ENCODE measurements at regions not wholly inside any gene's neighbourhood (a gene's known extent, or its start where the extent isn't known, plus 50 kb on each side); places are given as distances from the start of the nearest gene placed in this dataset.

DNA sequence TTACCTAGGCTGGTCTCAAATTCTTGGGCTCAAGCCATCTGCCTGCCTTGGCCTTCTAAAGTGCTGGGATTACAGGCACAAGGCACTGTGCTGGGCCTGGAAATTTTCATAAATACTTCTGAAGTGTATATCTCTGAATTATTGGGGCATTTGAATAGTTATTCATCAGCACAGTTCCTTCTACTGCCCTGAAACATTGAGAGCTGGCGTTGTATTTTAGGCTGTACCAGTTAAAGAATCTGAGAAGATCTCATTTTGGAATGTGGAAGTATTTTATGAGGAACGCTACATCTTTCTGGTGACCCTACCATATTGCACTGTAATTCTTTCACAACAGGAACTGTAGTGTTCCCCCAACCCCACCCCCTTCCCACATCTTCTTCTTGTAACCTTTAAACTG lies 349.0 kb upstream of the RGS6 start:
- Mint-ChIP-seq H3K9me3 (no peaks in the 10 kb centered on the region), H3K4me1 (peaks cover 6 to 12% of the 10 kb centered on the region in 2 donors), H3K27ac (no peak overlapping the region), H3K4me3 (no peak overlapping the region), H3K36me3 (peaks cover 3 to 20% (median 14%) of the 10 kb centered on the region in 3 donors), H3K27me3 (ENCODE audit: low read depth in 3 of 3) (peaks cover 0 to 3% (median 0%) of the 10 kb centered on the region in 3 donors)
- no peak for DNase-seq

DNA sequence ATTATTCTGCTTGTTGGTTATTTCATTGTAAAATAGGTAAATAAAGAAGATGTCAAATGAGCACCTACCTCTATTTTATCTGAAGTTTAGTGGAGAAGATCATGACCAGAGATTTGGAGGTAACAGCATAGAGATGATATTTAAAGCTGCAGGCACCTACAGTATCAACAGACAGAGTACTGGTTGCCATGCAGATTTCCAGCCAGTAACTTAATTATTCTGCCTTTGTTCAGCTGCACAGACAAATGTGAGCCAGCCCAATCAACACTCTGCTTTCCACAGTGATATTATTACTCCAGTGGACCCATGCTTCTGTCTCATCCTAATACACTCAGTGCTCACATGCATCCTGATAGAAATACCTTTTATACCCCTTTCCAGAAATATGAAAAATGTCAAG lies 348.5 kb upstream of the RGS6 start:
- Mint-ChIP-seq H3K27me3 (ENCODE audit: low read depth in 3 of 3) (peaks cover 0 to 3% (median 0%) of the 10 kb centered on the region in 3 donors), H3K4me3 (no peak overlapping the region), H3K9me3 (no peaks in the 10 kb centered on the region), H3K4me1 (peaks cover 6 to 12% of the 10 kb centered on the region in 2 donors), H3K36me3 (peaks cover 3 to 20% (median 17%) of the 10 kb centered on the region in 3 donors), H3K27ac (no peak overlapping the region)
- DNase-seq = no peak

DNA sequence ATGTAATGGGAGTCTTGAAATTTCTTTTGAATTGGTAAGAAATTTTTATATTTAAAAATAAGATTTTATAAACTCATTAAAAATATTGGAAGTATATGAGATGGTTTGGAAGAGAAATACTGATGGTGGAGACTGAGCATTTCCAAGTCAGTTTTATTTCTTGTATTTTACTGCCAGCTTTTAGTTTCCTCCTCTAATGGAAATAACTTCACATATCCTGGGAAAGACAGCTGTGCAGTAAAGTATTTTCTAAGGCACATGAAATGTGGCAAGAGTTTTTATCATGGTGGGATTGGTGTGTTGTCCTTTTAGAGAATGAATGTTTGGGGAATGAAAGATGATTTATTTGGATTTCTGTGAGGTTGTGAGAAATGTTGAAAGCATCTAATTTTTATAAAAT lies 346.9 kb upstream of the RGS6 start:
- H3K9me3 Mint-ChIP-seq = no peaks in the 10 kb centered on the region
- no peak for DNase-seq
- H3K4me1 Mint-ChIP-seq = peaks cover 6 to 12% of the 10 kb centered on the region in 2 donors
- H3K27me3 Mint-ChIP-seq (ENCODE audit: low read depth in 3 of 3) = peaks cover 0 to 3% (median 0%) of the 10 kb centered on the region in 3 donors
- no peak overlapping the region for H3K27ac Mint-ChIP-seq
- H3K36me3 Mint-ChIP-seq = peaks cover 3 to 20% (median 17%) of the 10 kb centered on the region in 3 donors
- no peak overlapping the region for H3K4me3 Mint-ChIP-seq

DNA sequence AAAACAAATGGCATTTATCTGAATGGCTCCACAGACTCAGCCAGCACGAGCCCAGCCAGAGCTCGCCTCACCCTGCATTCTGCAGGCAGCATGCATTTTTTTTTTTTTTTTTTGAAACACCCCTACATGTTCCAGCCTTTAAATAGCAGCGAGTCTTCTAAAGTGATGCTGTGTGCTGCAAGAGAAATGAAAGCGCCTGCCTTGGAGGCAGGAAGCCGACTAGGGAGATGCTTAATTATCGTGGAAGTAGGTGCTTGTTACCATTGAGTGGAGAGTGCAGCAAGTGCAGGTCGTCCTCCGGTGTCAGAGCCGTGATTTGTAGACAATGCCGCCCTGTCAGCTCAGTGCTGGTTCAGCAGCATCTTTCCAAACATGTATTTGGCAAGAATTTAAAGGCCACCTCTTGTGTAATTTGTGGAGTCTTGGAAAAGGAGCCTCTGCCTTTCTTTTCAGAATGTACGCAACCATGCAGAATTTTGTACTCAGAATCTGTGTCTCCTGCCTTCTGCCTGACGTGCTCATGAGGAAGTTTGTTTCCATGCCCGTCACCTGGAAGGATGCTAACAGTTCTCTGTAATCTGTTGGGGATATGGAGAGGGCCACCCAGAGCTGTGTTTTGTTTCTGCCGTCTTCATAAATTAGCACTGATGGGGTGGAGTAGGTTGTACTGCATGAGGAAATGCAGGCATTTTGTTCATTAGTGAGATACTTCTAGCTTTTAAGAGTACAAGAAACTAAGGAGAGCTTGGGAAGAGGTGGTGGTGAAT lies 345.9 kb upstream of the RGS6 start:
- Mint-ChIP-seq H3K4me1 (peaks cover 6 to 12% of the 10 kb centered on the region in 2 donors), H3K27me3 (ENCODE audit: low read depth in 3 of 3) (peaks cover 0 to 5% (median 0%) of the 10 kb centered on the region in 3 donors), H3K4me3 (no peak overlapping the region), H3K27ac (no peak overlapping the region), H3K9me3 (no peaks in the 10 kb centered on the region), H3K36me3 (peaks cover 3 to 20% (median 17%) of the 10 kb centered on the region in 3 donors)
- no peak for DNase-seq

DNA sequence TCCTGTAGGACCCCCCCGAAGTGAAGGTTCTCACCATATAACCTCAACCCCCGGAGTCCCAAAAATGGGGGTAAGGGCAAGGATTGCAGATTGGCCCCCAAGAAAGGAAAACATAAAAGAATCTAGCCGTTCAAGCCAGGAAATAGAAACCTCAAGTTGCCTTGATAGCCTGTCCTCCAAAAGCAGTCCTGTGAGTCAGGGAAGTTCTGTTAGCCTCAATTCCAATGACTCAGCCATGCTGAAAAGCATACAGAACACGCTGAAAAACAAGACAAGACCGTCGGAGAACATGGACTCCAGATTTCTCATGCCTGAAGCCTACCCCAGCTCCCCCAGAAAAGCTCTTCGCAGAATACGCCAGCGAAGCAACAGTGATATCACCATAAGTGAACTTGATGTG lies 344.2 kb upstream of the RGS6 start:
- Mint-ChIP-seq H3K9me3 (no peaks in the 10 kb centered on the region), H3K4me3 (no peak overlapping the region), H3K27me3 (ENCODE audit: low read depth in 3 of 3) (peaks cover 0 to 5% (median 0%) of the 10 kb centered on the region in 3 donors), H3K27ac (no peak overlapping the region), H3K4me1 (peaks cover 13 to 21% of the 10 kb centered on the region in 2 donors), H3K36me3 (peaks cover 3 to 20% (median 14%) of the 10 kb centered on the region in 3 donors)
- DNase-seq = no peak

DNA sequence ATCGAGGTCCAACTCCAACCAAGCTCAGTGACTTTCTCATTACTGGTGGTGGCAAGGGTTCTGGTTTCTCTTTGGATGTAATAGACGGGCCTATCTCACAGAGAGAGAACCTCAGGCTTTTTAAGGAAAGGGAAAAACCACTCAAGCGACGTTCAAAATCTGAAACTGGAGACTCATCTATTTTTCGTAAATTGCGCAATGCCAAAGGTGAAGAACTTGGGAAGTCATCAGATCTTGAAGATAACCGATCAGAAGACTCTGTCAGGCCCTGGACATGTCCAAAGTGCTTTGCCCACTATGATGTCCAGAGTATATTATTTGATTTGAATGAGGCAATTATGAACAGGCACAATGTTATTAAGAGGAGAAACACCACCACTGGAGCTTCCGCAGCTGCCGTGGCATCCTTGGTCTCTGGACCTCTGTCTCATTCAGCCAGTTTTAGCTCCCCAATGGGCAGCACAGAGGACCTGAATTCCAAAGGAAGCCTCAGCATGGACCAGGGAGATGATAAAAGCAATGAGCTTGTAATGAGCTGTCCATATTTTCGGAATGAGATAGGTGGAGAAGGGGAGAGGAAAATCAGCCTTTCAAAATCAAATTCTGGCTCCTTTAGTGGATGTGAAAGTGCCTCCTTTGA lies 343.5 kb upstream of the RGS6 start:
- H3K4me1 Mint-ChIP-seq = peaks cover 13 to 23% of the 10 kb centered on the region in 2 donors
- no peak overlapping the region for H3K4me3 Mint-ChIP-seq
- no peak for DNase-seq
- peaks cover 3 to 18% (median 14%) of the 10 kb centered on the region in 3 donors for H3K36me3 Mint-ChIP-seq
- H3K9me3 Mint-ChIP-seq = no peaks in the 10 kb centered on the region
- H3K27me3 Mint-ChIP-seq (ENCODE audit: low read depth in 3 of 3) = peaks cover 0 to 5% (median 0%) of the 10 kb centered on the region in 3 donors
- no peak overlapping the region for H3K27ac Mint-ChIP-seq

DNA sequence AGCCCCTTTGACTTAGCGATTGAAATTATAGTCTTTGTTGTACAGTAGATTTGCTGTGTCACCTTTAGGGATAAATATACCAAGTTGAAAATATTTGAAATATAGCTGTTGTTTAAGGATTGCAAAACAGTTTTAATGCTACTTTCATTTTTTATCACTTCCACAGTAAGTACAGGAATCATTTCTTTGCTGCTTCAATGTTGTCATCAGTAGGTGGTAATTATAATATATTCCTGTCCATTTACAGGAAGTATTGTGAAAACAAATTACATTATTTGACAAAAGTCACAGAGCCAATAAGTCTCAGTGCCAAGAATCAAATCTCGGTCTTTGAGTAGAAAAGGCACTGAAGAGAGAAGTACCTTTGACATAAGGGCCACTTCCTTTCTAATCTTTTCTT lies 342.6 kb upstream of the RGS6 start:
- H3K27ac Mint-ChIP-seq = no peak overlapping the region

DNA sequence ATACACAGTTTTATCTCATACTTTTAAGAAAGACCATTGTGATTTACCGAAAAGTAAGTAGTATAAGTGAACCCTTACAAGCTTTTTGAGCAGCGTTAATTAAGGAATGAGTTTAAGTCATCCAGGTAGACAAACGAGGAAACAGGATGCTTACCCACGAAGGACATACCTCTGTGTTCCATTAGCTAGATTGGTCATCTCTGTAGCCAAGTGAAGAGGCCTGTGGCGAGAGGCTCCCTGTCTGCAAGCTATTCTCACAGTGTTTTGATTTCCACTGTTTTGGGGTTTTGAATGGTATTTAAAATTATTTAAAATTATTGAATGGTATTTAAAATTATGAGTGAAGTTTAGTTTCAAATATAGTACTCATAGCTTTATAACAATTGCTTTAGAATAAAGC lies 342.1 kb upstream of the RGS6 start:
- Mint-ChIP-seq H3K4me3 (no peak overlapping the region), H3K27ac (no peak overlapping the region), H3K9me3 (no peaks in the 10 kb centered on the region), H3K27me3 (ENCODE audit: low read depth in 3 of 3) (peaks cover 0 to 2% (median 0%) of the 10 kb centered on the region in 3 donors), H3K36me3 (peaks cover 0 to 14% (median 7%) of the 10 kb centered on the region in 3 donors), H3K4me1 (peaks cover 18 to 29% of the 10 kb centered on the region in 2 donors)
- DNase-seq = no peak

More for the DNA sequence above, 342.6 kb upstream of the RGS6 start:
- Mint-ChIP-seq H3K36me3 (peaks cover 0 to 14% (median 9%) of the 10 kb centered on the region in 3 donors), H3K9me3 (no peaks in the 10 kb centered on the region), H3K27me3 (ENCODE audit: low read depth in 3 of 3) (peaks cover 0 to 2% (median 0%) of the 10 kb centered on the region in 3 donors), H3K4me1 (peaks cover 16 to 27% of the 10 kb centered on the region in 2 donors), H3K4me3 (no peak overlapping the region)
- DNase-seq = no peak

DNA sequence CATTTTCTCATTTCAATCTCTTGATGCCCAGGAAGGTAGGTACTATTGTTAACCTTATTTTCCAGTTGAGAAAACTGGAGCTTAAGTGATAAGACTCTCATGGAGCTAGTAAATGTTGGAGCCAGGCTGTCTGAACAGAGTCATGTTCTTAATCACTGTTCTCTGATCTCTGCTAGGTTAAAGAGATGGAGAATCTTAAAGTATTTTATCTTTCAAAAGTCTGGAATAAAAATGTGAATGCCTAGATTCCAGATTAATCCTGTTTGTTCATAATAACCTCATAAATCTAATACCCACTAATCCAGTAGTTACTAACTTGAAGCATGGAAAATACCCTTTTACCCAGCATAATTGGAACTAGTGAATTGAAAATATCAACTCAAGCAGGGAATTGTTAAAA lies 341.0 kb upstream of the RGS6 start:
- Mint-ChIP-seq H3K27ac (no peak overlapping the region), H3K4me1 (peaks cover 13 to 37% of the 10 kb centered on the region in 2 donors), H3K9me3 (no peaks in the 10 kb centered on the region), H3K27me3 (ENCODE audit: low read depth in 3 of 3) (peaks cover 0 to 2% (median 0%) of the 10 kb centered on the region in 3 donors), H3K4me3 (no peak overlapping the region), H3K36me3 (peaks cover 0 to 14% (median 7%) of the 10 kb centered on the region in 3 donors)
- DNase-seq = no peak

DNA sequence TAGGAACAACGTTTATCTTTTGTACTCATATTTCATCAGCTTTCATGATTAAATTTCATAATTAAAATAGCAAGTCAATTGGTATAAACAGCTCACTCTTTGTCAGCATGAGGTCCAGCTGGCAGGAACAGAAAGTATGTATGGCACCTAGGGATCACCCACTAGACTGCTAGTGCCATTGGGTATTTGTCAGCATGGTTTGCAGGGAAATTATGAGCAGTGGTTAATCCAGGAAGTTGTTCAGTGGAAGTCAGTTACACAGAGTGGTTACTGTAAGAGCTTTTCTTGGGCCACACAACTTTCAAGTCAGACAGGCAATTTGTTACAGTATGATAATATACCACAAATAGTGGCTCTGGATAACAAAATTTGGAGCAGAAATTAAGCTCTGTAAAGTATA lies 340.3 kb upstream of the RGS6 start:
- DNase-seq = peak in 1 of 3 donors; percentile 1
- Mint-ChIP-seq H3K9me3 (no peaks in the 10 kb centered on the region), H3K4me1 (peaks cover 12 to 32% of the 10 kb centered on the region in 2 donors), H3K4me3 (no peak overlapping the region), H3K27me3 (ENCODE audit: low read depth in 3 of 3) (peaks cover 0 to 2% (median 0%) of the 10 kb centered on the region in 3 donors), H3K36me3 (peaks cover 0 to 9% (median 7%) of the 10 kb centered on the region in 3 donors), H3K27ac (peak overlapping the region; percentile 6 to 85 (median 42))

DNA sequence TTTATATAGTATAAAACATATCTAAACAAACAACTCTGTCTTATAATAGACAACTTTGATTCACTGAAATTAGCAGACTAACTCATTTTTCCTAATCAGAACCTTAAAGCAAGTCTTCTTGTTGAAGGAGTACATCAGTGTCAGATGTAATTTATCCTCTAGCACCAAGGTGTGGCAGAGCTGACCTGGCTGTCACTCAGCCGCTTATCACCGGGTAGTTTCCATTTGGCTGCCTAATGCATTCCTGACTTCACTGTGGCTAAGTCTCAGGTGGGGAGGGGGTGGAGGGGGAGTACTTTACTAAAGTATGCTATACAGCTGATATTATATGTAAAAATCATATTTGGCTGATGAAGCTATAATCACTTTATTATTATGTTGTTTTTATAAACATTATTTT lies 339.9 kb upstream of the RGS6 start:
- H3K4me3 Mint-ChIP-seq = no peak overlapping the region
- peaks cover 0 to 9% (median 5%) of the 10 kb centered on the region in 3 donors for H3K36me3 Mint-ChIP-seq
- peaks cover 14 to 33% of the 10 kb centered on the region in 2 donors for H3K4me1 Mint-ChIP-seq
- no peaks in the 10 kb centered on the region for H3K9me3 Mint-ChIP-seq
- peak overlapping the region in 2 of 6 donors; percentile 6 to 49 for H3K27ac Mint-ChIP-seq
- DNase-seq = no peak
- peaks cover 0 to 2% (median 0%) of the 10 kb centered on the region in 3 donors for H3K27me3 Mint-ChIP-seq (ENCODE audit: low read depth in 3 of 3)

DNA sequence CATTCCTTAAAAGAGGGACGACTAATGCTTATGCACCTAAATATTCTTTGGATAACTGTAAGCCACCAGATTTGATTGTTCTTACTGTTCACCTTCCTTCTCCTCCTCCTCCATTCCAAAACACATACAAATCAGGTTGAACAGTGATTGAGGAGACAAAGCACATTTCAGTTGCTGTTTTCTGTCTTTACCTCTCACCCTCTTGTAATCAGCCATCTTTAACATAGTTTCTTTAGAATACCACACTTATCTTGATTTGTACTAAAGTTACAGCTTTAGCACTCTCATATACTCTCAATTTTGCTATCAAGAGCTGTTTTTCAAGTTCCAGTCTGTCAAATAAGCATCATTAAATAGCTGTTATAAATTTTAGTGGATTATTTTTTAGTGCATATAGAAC lies 338.3 kb upstream of the RGS6 start:
- H3K27me3 Mint-ChIP-seq (ENCODE audit: low read depth in 3 of 3) = peaks cover 0 to 2% (median 0%) of the 10 kb centered on the region in 3 donors
- H3K9me3 Mint-ChIP-seq = no peaks in the 10 kb centered on the region
- H3K4me3 Mint-ChIP-seq = no peak overlapping the region
- peaks cover 27 to 49% of the 10 kb centered on the region in 2 donors for H3K4me1 Mint-ChIP-seq
- no peak for DNase-seq
- H3K36me3 Mint-ChIP-seq = peaks cover 0 to 4% (median 4%) of the 10 kb centered on the region in 3 donors
- no peak overlapping the region for H3K27ac Mint-ChIP-seq

DNA sequence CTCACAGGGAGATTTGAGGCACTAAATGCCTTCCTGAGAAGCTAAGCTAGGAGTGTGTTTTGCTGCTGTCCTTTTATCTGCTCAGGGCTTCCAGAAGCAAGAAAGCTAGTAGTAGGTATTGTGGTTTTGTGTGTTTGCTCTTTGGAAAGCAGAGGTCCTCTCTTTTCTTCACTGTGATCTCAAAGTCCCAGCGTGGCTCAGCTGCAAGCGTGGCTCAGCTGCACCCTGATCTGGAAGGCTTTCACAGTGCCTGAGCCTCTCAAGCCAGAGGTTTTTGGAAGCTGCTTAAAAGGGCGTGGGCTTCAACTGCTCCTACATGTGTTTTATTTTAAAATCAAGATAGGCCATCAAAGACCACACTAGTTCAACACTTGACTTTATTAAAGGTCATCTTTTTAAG lies 337.4 kb upstream of the RGS6 start:
- peaks cover 29 to 50% of the 10 kb centered on the region in 2 donors for H3K4me1 Mint-ChIP-seq
- H3K4me3 Mint-ChIP-seq = no peak overlapping the region

DNA sequence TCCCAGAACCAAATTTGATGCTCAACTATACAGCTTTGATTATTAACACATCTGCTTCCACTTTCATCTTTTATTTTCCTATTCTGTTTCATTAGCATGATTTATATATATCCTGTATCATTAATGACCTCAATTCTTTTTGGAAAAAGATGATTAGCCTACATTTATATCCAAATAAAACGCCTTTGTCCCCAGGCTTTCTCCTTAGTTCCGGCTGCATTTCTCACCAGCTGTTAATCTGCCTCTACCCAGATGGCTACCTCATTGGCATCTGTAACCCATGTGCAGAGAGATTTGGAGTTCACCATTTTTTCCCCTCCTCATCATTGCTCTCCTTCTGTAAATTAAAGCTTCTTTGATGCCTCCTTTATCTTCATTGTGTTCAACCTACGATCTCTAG lies 336.8 kb upstream of the RGS6 start:
- Mint-ChIP-seq H3K27me3 (ENCODE audit: low read depth in 3 of 3) (peaks cover 0 to 2% (median 0%) of the 10 kb centered on the region in 3 donors), H3K4me1 (peaks cover 31 to 50% of the 10 kb centered on the region in 2 donors), H3K4me3 (no peak overlapping the region), H3K36me3 (peaks cover 8 to 10% (median 9%) of the 10 kb centered on the region in 3 donors), H3K9me3 (peaks cover 0 to 3% (median under 1%) of the 10 kb centered on the region in 6 donors), H3K27ac (peak overlapping the region in 1 of 6 donors; percentile 20)
- no peak for DNase-seq

More for the DNA sequence above, 337.4 kb upstream of the RGS6 start:
- H3K9me3 Mint-ChIP-seq = no peaks in the 10 kb centered on the region
- peak overlapping the region in 1 of 6 donors; percentile 14 for H3K27ac Mint-ChIP-seq
- H3K36me3 Mint-ChIP-seq = peaks cover 4% of the 10 kb centered on the region in 3 donors
- DNase-seq = no peak
- peaks cover 0 to 2% (median 0%) of the 10 kb centered on the region in 3 donors for H3K27me3 Mint-ChIP-seq (ENCODE audit: low read depth in 3 of 3)
